HG02943 (cell line): ENCODE measurements at regions not wholly inside any gene's neighbourhood (a gene's known extent, or its start where the extent isn't known, plus 50 kb on each side); places are given as distances from the start of the nearest gene placed in this dataset.

ENCODE experiments used
- ATAC-seq: cut with Tn5 transposase; IDR thresholded peaks from one replicate; pipeline ENCODE4 v1.9.1; 2021; ENCODE audit warnings: mild to moderate bottlenecking, low read depth, moderate library complexity; ENCODE audit not compliant: unreplicated experiment

GRCh38 chr9:129280623-129281271 lies 102.7 kb upstream of the IER5L start:
- ATAC-seq: no peak

GRCh38 chr9:129280236-129280622 lies 102.2 kb upstream of the IER5L start:
- ATAC-seq: no peak

GRCh38 chr9:129278391-129279237 lies 100.6 kb upstream of the IER5L start:
- ATAC-seq: no peak

GRCh38 chr9:129276486-129277230 lies 98.6 kb upstream of the IER5L start:
- ATAC-seq: no peak

GRCh38 chr9:129275626-129276247 lies 97.7 kb upstream of the IER5L start:
- ATAC-seq: no peak

- no peak for ATAC-seq
Measured at GRCh38 chr9:129273941-129274684, 96.1 kb upstream of the IER5L start.

- ATAC-seq: no peak
Measured at GRCh38 chr9:129273136-129273895, 95.3 kb upstream of the IER5L start.

- ATAC-seq: no peak
Measured at GRCh38 chr9:129272348-129273025, 94.4 kb upstream of the IER5L start.

- peak; percentile 48 for ATAC-seq
Measured at GRCh38 chr9:129270903-129271431, 92.9 kb upstream of the IER5L start.

- peak; percentile 73 for ATAC-seq
Measured at GRCh38 chr9:129270205-129270604, 92.1 kb upstream of the IER5L start.

- no peak for ATAC-seq
Measured at GRCh38 chr9:129267141-129267540, 89.1 kb upstream of the IER5L start.

GRCh38 chr9:129266536-129266935 lies 88.5 kb upstream of the IER5L start:
- no peak for ATAC-seq

GRCh38 chr9:129264388-129264787 lies 86.3 kb upstream of the IER5L start:
- no peak for ATAC-seq

- no peak for ATAC-seq
Measured at GRCh38 chr9:129263836-129264235, 85.8 kb upstream of the IER5L start.

GRCh38 chr9:129262261-129262660 lies 84.2 kb upstream of the IER5L start:
- no peak for ATAC-seq

GRCh38 chr9:129259375-129259774 lies 81.3 kb upstream of the IER5L start:
- no peak for ATAC-seq

GRCh38 chr9:129258823-129259301 lies 80.8 kb upstream of the IER5L start:
- no peak for ATAC-seq

- ATAC-seq: no peak
Measured at GRCh38 chr9:129258124-129258822, 80.2 kb upstream of the IER5L start.
